ENCODE measurements at regions not wholly inside any gene's neighbourhood (a gene's known extent, or its start where the extent isn't known, plus 50 kb on each side); places are given as distances from the start of the nearest gene placed in this dataset.

DNA sequence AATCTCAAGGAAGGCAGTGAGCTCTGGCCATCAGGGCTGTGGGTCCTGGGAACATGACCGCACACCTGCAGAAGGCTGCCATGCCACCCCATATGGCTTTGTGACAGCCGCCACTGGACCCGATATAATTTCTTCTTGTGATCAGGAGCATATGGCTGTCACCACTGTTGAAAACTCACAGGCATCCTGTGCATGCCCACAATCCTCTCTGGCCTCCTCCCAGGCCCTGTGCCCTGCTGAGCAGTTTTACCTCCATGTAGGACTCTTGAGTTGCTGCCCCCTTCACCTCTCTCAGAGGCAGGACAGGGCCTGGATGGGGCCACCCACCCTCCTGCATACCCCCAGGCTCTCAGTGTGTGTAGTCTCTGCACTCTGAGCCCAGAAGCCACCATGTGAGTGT lies 391.9 kb upstream of the AKR1E2 start:
- TF ChIP-seq POLR2A (IDR thresholded peaks at IDR 0.05; ENCODE audit: low read depth, low read length) (no peak), GATA2 (IDR thresholded peaks at IDR 0.05; ENCODE audit: insufficient read depth, insufficient read length, low read depth, low read length) (no peak), JUN (IDR thresholded peaks at IDR 0.05; ENCODE audit: borderline replicate concordance, insufficient read depth, insufficient read length, low read depth) (no peak), EZH2 (IDR thresholded peaks at IDR 0.05; ENCODE audit: borderline replicate concordance, low read depth, low read length, severe bottlenecking) (no peak), POLR2AphosphoS5 (IDR thresholded peaks at IDR 0.05; ENCODE audit: insufficient read depth, low read depth, low read length) (no peak), FOS (IDR thresholded peaks at IDR 0.05; ENCODE audit: borderline replicate concordance, insufficient read depth, low read length) (no peak), MAX (IDR thresholded peaks at IDR 0.05; ENCODE audit: insufficient read depth, insufficient read length) (no peak)
- TF ChIP-seq, protein P1, sequence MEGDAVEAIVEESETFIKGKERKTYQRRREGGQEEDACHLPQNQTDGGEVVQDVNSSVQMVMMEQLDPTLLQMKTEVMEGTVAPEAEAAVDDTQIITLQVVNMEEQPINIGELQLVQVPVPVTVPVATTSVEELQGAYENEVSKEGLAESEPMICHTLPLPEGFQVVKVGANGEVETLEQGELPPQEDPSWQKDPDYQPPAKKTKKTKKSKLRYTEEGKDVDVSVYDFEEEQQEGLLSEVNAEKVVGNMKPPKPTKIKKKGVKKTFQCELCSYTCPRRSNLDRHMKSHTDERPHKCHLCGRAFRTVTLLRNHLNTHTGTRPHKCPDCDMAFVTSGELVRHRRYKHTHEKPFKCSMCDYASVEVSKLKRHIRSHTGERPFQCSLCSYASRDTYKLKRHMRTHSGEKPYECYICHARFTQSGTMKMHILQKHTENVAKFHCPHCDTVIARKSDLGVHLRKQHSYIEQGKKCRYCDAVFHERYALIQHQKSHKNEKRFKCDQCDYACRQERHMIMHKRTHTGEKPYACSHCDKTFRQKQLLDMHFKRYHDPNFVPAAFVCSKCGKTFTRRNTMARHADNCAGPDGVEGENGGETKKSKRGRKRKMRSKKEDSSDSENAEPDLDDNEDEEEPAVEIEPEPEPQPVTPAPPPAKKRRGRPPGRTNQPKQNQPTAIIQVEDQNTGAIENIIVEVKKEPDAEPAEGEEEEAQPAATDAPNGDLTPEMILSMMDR (IDR thresholded peaks at IDR 0.05; ENCODE audit: extremely low read depth in 1 of 2, insufficient read depth in 1 of 2, low read depth in 1 of 2, low read length in 2 of 2) = no peak
